HepG2 (cell line): ENCODE measurements at regions not wholly inside any gene's neighbourhood (a gene's known extent, or its start where the extent isn't known, plus 50 kb on each side); places are given as distances from the start of the nearest gene placed in this dataset.

ENCODE experiments used
- ATAC-seq: fragments of 200-7000 bp; cut with Tn5 transposase; 3 replicates; pipeline ENCODE4 v1.9.1; 2020; ENCODE audit warnings: mild to moderate bottlenecking, moderate library complexity
- BruUV-seq: library from RNA; stranded (reverse); fragments of 400-500 nt; replicated peaks from 2 replicates; lab custom pipeline; 2021; lab: Mats Ljungman, UMichigan
- CTCF ChIA-PET: fragments of 300-600 bp; formaldehyde crosslinking; extraction: SDS; loops from one replicate; lab custom pipeline; 2021; ENCODE audit warnings: low total read pairs, inconsistent platforms, low intra/inter-chr PET ratio; lab: Yijun Ruan, JAX
- POLR2A ChIA-PET: fragments of 350-600 bp; sonication (Branson Sonifier 250); formaldehyde crosslinking; loops from one replicate; lab custom pipeline; 2020; ENCODE audit warnings: antibody characterized with exemption, inconsistent platforms; lab: Yijun Ruan, JAX
- DNase-seq: peaks from one replicate; pipeline ENCODE4 v3.0.0-alpha.2; 2015; ENCODE audit warnings: low spot score
- FAIRE-seq: peaks from 3 replicates; lab custom pipeline; 2011; peaks lifted over from hg19 to GRCh38; lab: Jason Lieb, UNC
- H2AFZ ChIP-seq: one replicate; pipeline ENCODE4 v1.6.1; 2011; ENCODE audit warnings: low read length, inconsistent platforms
- H3K27ac ChIP-seq: fragments of 300-600 bp; 3 replicates; pipeline ENCODE4 v1.8.0; 2011; ENCODE audit warnings: mixed run types, mild to moderate bottlenecking, mixed read lengths, low read length, inconsistent platforms; ENCODE audit not compliant: insufficient read depth; ENCODE audit errors: extremely low read length
- H3K27me3 ChIP-seq, 2 experiments: fragments of 200-600 bp in 1 of 2; 2 replicates in 1 of 2; 3 replicates in 1 of 2; pipeline versions ENCODE4 v1.6.0 to v1.8.0; 2011; ENCODE audit warnings: low read length in 2 of 2, mild to moderate bottlenecking in 2 of 2, moderate library complexity in 2 of 2, inconsistent platforms in 1 of 2; ENCODE audit not compliant: insufficient read depth in 2 of 2, control insufficient read depth in 1 of 2
- H3K36me3 ChIP-seq, 2 experiments: fragments of 200-600 bp in 1 of 2; replicated peaks in 1 of 2; 2 replicates in 1 of 2; 3 replicates in 1 of 2; pipeline versions ENCODE4 v1.5.1 to v1.8.0; 2011; ENCODE audit warnings: low read length in 2 of 2, inconsistent platforms in 1 of 2; ENCODE audit not compliant: insufficient read depth in 2 of 2, control insufficient read depth in 1 of 2
- H3K4me1 ChIP-seq: 2 replicates; pipeline ENCODE4 v1.5.1; 2012; ENCODE audit warnings: low read length, inconsistent platforms; ENCODE audit not compliant: insufficient read depth
- H3K4me2 ChIP-seq: 2 replicates; pipeline ENCODE4 v1.6.0; 2011; ENCODE audit warnings: low read depth, low read length, inconsistent platforms
- H3K4me3 ChIP-seq, 3 experiments: fragments of 200-600 bp in 1 of 3; sonication (generic), shearing (Covaris generic) in 1 of 3; replicated peaks in 1 of 3; 2 replicates each; pipeline ENCODE4 v1.5.1; 2011 to 2016; ENCODE audit warnings: low read length in 3 of 3, inconsistent platforms in 2 of 3, low read depth in 2 of 3, mild to moderate bottlenecking in 2 of 3, control low read depth in 1 of 3, mixed read lengths in 1 of 3; ENCODE audit not compliant: insufficient read depth in 1 of 3
- H3K79me2 ChIP-seq: one replicate; pipeline ENCODE4 v1.6.1; 2011; ENCODE audit warnings: low read length, inconsistent platforms; ENCODE audit not compliant: insufficient read depth
- H3K9ac ChIP-seq: 2 replicates; pipeline ENCODE4 v1.6.0; 2011; ENCODE audit warnings: mild to moderate bottlenecking, low read depth, low read length, inconsistent platforms; ENCODE audit not compliant: insufficient read depth
- H3K9me3 ChIP-seq: 2 replicates; pipeline ENCODE4 v1.5.1; 2012; ENCODE audit warnings: mild to moderate bottlenecking, low read length
- H4K20me1 ChIP-seq: 2 replicates; pipeline ENCODE4 v1.6.0; 2011; ENCODE audit warnings: inconsistent platforms, mild to moderate bottlenecking, low read length, moderate library complexity; ENCODE audit not compliant: insufficient read depth
- ATF5 ChIP-seq: sonication (generic); formaldehyde crosslinking; IDR thresholded peaks from 2 replicates; pipeline ENCODE4 v1.4.0; 2020; ENCODE audit warnings: mild to moderate bottlenecking, low read depth, missing genetic modification reagents
- ATF7 ChIP-seq, 2 experiments: fragments of 450-650 bp in 1 of 2; sonication (generic) in 1 of 2; formaldehyde crosslinking in 1 of 2; IDR thresholded peaks; 2 replicates each; pipeline versions ENCODE4 v1.4.0 to v1.6.1; 2016 to 2020; ENCODE audit warnings: antibody characterized with exemption in 1 of 2, mild to moderate bottlenecking in 1 of 2, missing genetic modification reagents in 1 of 2
- CBX5 ChIP-seq: sonication (generic); formaldehyde crosslinking; IDR thresholded peaks from 2 replicates; pipeline ENCODE4 v1.4.0; 2020; ENCODE audit warnings: missing genetic modification reagents, borderline replicate concordance
- E2F5 ChIP-seq: sonication (generic); formaldehyde crosslinking; conservative IDR thresholded peaks from 2 replicates; pipeline ENCODE4 v1.4.0; 2020; ENCODE audit warnings: missing genetic modification reagents
- MED1 ChIP-seq: sonication (generic); formaldehyde crosslinking; IDR thresholded peaks from 2 replicates; pipeline ENCODE4 v1.4.0; 2020; ENCODE audit warnings: missing genetic modification reagents
- MXI1 ChIP-seq: IDR thresholded peaks from 3 replicates; pipeline ENCODE4 v1.6.1; 2012; ENCODE audit warnings: low read depth, low read length, inconsistent platforms, borderline replicate concordance
- SNAPC2 ChIP-seq: sonication (generic); formaldehyde crosslinking; IDR thresholded peaks from 2 replicates; pipeline ENCODE4 v1.8.1; 2022; ENCODE audit warnings: mild to moderate bottlenecking, missing genetic modification reagents
- ZNF256 ChIP-seq: sonication (generic); formaldehyde crosslinking; conservative IDR thresholded peaks from 2 replicates; pipeline ENCODE4 v1.4.0; 2020; ENCODE audit warnings: missing genetic modification reagents
- ZNF615 ChIP-seq: sonication (generic); formaldehyde crosslinking; IDR thresholded peaks from 2 replicates; pipeline ENCODE4 v1.5.0; 2020; ENCODE audit warnings: mild to moderate bottlenecking, missing genetic modification reagents, borderline replicate concordance
- WGBS: methylation state at CpG from one replicate; pipeline ENCODE4 v1.1.6; 2017; ENCODE audit warnings: low lambda C conversion rate; 5-methylcytosine and 5-hydroxymethylcytosine counted together
- in situ Hi-C: cut with HindIII; loops from 2 replicates; pipeline ENCODE4 v1.10.0; 2017; ENCODE audit warnings: low pct_unique_long_range_greater_than_20kb; ENCODE audit not compliant: extremely low pct_ligation_motif_present
- intact Hi-C: fragments of 100-400 bp; cut with micrococcal nuclease; formaldehyde crosslinking; loops from one replicate; pipeline ENCODE4 v1.10.0; 2022; ENCODE audit not compliant: unreplicated experiment
- TF ChIP-seq, protein P1 (sequence below): sonication (generic); formaldehyde crosslinking; IDR thresholded peaks from 2 replicates; pipeline ENCODE4 v1.5.1; 2020; ENCODE audit warnings: missing genetic modification reagents, mild to moderate bottlenecking, borderline replicate concordance
- TF ChIP-seq, protein P2 (sequence below): sonication (generic); formaldehyde crosslinking; IDR thresholded peaks from 2 replicates; pipeline ENCODE4 v1.9.0; 2021; ENCODE audit warnings: missing genetic modification reagents, borderline replicate concordance
- TF ChIP-seq, protein P3 (sequence below): sonication (generic); formaldehyde crosslinking; IDR thresholded peaks from 2 replicates; pipeline ENCODE4 v1.5.0; 2020; ENCODE audit warnings: mild to moderate bottlenecking, missing genetic modification reagents

DNA sequence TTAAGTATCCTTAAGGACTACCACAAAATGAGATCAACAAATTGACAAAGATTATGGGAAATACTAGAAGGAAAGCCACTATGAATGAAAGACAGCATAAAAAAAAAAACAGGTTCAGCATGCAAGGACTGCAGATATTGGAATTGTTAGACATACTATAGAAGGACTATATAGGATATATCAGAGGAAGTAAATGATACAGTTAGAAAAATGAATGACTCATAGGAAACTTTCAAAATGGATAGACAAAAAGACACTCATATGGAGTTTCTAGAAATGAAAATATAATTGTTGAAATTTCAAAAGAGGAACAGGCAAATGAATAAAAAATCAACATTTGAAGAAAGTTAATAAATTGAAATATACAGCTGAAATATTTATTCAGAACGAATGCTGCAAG lies 180.6 kb downstream of the PLK2 start:
- H4K20me1 ChIP-seq, result no peaks in the 10 kb centered on the region
- H3K9me3 ChIP-seq, result no peaks in the 10 kb centered on the region
- H3K27ac ChIP-seq, result no peak overlapping the region
- H3K36me3 ChIP-seq, result no peaks in the 10 kb centered on the region
- no TSS peak for BruUV-seq
- ChIA-PET CTCF (no interaction called here), POLR2A (no interaction called here)
- no peaks in the 10 kb centered on the region for H3K4me1 ChIP-seq
- H3K9ac ChIP-seq, result no peak overlapping the region
- no peak overlapping the region for H3K4me2 ChIP-seq
- TF ChIP-seq ATF7 (IDR thresholded peaks at IDR 0.05) (no peak), ATF7 (CRISPR knock-in tag; IDR thresholded peaks at IDR 0.05) (no peak), ATF5 (CRISPR knock-in tag) (no peak), ZNF256 (CRISPR knock-in tag) (no peak)
- TF ChIP-seq, protein P1, sequence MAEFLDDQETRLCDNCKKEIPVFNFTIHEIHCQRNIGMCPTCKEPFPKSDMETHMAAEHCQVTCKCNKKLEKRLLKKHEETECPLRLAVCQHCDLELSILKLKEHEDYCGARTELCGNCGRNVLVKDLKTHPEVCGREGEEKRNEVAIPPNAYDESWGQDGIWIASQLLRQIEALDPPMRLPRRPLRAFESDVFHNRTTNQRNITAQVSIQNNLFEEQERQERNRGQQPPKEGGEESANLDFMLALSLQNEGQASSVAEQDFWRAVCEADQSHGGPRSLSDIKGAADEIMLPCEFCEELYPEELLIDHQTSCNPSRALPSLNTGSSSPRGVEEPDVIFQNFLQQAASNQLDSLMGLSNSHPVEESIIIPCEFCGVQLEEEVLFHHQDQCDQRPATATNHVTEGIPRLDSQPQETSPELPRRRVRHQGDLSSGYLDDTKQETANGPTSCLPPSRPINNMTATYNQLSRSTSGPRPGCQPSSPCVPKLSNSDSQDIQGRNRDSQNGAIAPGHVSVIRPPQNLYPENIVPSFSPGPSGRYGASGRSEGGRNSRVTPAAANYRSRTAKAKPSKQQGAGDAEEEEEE, result no peak
- ATAC-seq, result no peak
- H3K79me2 ChIP-seq, result no peaks in the 10 kb centered on the region
- no peak for FAIRE-seq
- no peak for DNase-seq
- WGBS, result 0% methylated on average over 1 of the region's 1 CpG
- no peak overlapping the region for H2AFZ ChIP-seq
- no peaks in the 10 kb centered on the region for H3K27me3 ChIP-seq
- in situ Hi-C loops, result no loop called here
- intact Hi-C loops, result no loop called here
- no peak overlapping the region for H3K4me3 ChIP-seq

DNA sequence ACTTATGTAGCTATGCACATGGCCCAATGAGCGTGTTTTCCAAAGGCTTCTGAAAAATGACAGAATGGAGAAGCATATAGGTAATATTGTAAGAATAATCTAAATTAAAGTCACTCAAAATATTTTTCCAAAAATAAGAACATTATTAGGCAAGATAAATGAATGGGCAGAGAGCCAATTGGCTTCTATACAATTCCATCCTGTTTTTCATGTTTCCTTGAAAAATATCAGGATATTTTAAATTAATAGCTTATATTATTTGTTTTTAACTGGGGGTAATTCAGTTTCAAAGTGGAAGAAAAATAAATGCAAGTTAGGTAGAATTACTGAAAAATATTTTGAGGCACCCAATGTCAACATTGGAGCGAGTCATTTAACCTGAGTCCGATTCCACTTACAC lies 183.5 kb downstream of the PLK2 start:
- no peaks in the 10 kb centered on the region for H3K4me1 ChIP-seq
- no peaks in the 10 kb centered on the region for H3K36me3 ChIP-seq
- no peak overlapping the region for H3K4me3 ChIP-seq
- no peak overlapping the region for H2AFZ ChIP-seq
- FAIRE-seq, result no peak
- ATAC-seq, result no peak
- H3K27ac ChIP-seq, result no peak overlapping the region
- no peaks in the 10 kb centered on the region for H4K20me1 ChIP-seq
- WGBS, result 3% methylated on average over 3 of the region's 3 CpGs
- no peaks in the 10 kb centered on the region for H3K9me3 ChIP-seq
- DNase-seq, result no peak
- no peak overlapping the region for H3K9ac ChIP-seq
- H3K27me3 ChIP-seq, result no peaks in the 10 kb centered on the region
- in situ Hi-C loops (no loop called here), intact Hi-C loops (no loop called here)
- H3K4me2 ChIP-seq, result no peak overlapping the region
- ChIA-PET CTCF (no interaction called here), POLR2A (no interaction called here)
- no TSS peak for BruUV-seq
- no peaks in the 10 kb centered on the region for H3K79me2 ChIP-seq
- TF ChIP-seq, protein P2, sequence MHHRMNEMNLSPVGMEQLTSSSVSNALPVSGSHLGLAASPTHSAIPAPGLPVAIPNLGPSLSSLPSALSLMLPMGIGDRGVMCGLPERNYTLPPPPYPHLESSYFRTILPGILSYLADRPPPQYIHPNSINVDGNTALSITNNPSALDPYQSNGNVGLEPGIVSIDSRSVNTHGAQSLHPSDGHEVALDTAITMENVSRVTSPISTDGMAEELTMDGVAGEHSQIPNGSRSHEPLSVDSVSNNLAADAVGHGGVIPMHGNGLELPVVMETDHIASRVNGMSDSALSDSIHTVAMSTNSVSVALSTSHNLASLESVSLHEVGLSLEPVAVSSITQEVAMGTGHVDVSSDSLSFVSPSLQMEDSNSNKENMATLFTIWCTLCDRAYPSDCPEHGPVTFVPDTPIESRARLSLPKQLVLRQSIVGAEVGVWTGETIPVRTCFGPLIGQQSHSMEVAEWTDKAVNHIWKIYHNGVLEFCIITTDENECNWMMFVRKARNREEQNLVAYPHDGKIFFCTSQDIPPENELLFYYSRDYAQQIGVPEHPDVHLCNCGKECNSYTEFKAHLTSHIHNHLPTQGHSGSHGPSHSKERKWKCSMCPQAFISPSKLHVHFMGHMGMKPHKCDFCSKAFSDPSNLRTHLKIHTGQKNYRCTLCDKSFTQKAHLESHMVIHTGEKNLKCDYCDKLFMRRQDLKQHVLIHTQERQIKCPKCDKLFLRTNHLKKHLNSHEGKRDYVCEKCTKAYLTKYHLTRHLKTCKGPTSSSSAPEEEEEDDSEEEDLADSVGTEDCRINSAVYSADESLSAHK (CRISPR knock-in tag), result no peak
- TF ChIP-seq CBX5 (no peak), SNAPC2 (CRISPR knock-in tag) (no peak), MXI1 (no peak), E2F5 (no peak), ZNF615 (CRISPR knock-in tag) (no peak), MED1 (no peak)
- TF ChIP-seq, protein P3, sequence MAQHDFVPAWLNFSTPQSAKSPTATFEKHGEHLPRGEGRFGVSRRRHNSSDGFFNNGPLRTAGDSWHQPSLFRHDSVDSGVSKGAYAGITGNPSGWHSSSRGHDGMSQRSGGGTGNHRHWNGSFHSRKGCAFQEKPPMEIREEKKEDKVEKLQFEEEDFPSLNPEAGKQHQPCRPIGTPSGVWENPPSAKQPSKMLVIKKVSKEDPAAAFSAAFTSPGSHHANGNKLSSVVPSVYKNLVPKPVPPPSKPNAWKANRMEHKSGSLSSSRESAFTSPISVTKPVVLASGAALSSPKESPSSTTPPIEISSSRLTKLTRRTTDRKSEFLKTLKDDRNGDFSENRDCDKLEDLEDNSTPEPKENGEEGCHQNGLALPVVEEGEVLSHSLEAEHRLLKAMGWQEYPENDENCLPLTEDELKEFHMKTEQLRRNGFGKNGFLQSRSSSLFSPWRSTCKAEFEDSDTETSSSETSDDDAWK (CRISPR knock-in tag), result no peak
